PFSK-1 (cell line): ENCODE measurements at regions not wholly inside any gene's neighbourhood (a gene's known extent, or its start where the extent isn't known, plus 50 kb on each side); places are given as distances from the start of the nearest gene placed in this dataset.

Experiments used
- SIN3A ChIP-seq: IDR thresholded peaks from 2 replicates; pipeline ENCODE4 v1.6.1; 2012; ENCODE audit warnings: mild to moderate bottlenecking, low read length, moderate library complexity, borderline replicate concordance; ENCODE audit not compliant: insufficient read depth
- TF ChIP-seq, protein P1 (sequence below), 2 experiments: IDR thresholded peaks; 2 replicates each; pipeline versions ENCODE4 v1.6.1 to v1.8.0; 2011 to 2012; ENCODE audit warnings: low read depth in 2 of 2, low read length in 2 of 2, control low read depth in 1 of 2, inconsistent platforms in 1 of 2, mild to moderate bottlenecking in 1 of 2, moderate library complexity in 1 of 2; ENCODE audit not compliant: insufficient read depth in 1 of 2

GRCh38 chr4:72911316-72911715, 158.2 kb downstream of the COX18 start:
- no peak for TF ChIP-seq SIN3A
- TF ChIP-seq, protein P1, sequence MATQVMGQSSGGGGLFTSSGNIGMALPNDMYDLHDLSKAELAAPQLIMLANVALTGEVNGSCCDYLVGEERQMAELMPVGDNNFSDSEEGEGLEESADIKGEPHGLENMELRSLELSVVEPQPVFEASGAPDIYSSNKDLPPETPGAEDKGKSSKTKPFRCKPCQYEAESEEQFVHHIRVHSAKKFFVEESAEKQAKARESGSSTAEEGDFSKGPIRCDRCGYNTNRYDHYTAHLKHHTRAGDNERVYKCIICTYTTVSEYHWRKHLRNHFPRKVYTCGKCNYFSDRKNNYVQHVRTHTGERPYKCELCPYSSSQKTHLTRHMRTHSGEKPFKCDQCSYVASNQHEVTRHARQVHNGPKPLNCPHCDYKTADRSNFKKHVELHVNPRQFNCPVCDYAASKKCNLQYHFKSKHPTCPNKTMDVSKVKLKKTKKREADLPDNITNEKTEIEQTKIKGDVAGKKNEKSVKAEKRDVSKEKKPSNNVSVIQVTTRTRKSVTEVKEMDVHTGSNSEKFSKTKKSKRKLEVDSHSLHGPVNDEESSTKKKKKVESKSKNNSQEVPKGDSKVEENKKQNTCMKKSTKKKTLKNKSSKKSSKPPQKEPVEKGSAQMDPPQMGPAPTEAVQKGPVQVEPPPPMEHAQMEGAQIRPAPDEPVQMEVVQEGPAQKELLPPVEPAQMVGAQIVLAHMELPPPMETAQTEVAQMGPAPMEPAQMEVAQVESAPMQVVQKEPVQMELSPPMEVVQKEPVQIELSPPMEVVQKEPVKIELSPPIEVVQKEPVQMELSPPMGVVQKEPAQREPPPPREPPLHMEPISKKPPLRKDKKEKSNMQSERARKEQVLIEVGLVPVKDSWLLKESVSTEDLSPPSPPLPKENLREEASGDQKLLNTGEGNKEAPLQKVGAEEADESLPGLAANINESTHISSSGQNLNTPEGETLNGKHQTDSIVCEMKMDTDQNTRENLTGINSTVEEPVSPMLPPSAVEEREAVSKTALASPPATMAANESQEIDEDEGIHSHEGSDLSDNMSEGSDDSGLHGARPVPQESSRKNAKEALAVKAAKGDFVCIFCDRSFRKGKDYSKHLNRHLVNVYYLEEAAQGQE (IDR thresholded peaks at IDR 0.05; ENCODE audit: insufficient read depth in 1 of 2, low read depth in 2 of 2, low read length in 2 of 2) = no peak
